CD4-positive, alpha-beta T cell treated with Interleukin-6 for 4 hours (primary cell): ENCODE measurements at regions not wholly inside any gene's neighbourhood (a gene's known extent, or its start where the extent isn't known, plus 50 kb on each side); places are given as distances from the start of the nearest gene placed in this dataset.

Experiments used
- DNase-seq: peaks from one replicate; pipeline ENCODE4 v3.0.0-alpha.2; 2020; ENCODE audit warnings: mixed read lengths

DNA sequence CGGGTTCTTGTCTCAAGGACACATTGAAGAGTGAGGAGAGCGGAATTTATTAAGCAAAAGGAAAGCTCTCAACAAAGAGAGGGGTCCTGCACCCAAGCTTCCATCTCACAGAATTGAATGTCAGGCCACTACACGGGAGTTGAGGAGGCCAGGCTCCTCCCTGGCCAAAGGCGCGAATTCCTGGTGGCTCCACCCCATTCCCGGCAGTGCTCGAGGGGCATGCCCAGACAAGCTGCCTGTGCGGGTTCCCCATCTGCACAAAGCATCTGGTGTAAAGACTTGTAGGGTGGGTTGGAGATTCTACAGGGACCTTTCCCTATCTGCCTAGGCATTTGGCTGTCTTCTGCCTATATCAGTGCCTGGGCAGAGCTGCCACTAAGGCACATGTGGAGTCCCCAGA, 648.5 kb upstream of the PKN2 start:
- no peak for DNase-seq

DNA sequence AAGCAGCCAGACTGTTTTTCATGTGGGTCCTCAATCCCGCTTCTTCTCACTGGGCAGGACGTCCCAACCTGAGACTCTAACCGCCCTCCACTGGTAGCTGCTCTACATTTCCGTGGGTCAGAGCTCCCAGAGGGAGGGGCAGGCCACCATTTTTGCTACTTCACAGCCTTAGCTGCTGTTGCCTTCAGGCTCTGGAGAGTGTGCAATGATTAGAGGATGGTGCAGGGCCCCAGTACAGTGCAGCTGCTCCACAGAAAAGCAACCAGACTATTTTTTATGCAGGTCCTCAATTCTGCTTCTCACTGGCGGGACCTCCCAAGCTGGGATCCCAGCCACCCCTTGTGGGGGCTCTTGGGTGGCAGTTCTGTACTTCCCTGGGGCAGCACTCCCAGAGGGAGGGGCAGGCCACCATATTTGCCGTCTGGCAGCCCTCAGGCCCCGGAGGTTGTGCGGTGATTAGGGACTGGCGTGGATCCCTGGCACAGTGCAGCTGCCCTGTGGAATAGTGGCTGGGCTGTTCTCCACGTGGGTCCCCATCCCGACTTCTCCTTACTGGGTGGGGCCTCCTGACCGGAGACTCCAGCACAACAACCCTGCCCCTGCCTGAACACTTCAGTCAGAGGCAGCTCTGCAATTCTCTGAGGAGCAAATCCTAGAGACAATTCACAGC, 647.6 kb upstream of the PKN2 start:
- DNase-seq = no peak

DNA sequence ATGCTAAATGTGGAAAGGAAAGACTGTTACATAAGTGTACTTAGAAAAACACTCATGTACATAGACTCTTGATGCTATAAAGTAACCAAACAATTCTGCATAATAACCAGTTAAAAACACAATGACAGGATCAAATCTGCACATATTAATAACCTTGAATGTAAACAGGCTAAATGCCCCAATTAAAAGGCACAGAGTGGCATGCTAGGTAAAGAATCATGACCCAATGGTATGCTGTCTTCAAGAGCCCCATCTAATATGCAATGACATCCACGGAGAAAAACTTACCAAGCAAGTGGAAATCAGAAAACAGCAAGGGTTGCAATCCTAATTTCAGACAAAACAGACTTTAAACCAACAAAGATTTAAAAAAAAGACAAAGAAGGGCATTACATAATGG, 644.8 kb upstream of the PKN2 start:
- DNase-seq = no peak

DNA sequence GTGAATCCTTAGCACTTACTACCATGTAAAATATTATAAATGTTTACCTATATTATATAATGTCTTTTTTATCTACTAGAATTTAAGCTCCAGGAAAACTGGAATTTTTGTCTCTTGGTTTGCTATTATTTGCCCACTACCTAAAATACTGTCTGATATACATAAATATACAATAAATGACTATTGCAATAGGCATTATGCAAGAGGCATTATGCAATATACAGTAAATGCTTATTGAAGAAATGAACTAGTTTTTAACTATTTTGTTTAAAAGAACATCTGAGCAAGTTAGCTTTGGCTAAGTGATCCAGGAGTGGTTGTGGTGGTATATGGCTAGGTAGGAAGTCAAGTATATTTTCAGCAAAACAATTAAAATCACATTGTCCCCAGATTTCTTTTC, 640.2 kb upstream of the PKN2 start:
- no peak for DNase-seq

DNA sequence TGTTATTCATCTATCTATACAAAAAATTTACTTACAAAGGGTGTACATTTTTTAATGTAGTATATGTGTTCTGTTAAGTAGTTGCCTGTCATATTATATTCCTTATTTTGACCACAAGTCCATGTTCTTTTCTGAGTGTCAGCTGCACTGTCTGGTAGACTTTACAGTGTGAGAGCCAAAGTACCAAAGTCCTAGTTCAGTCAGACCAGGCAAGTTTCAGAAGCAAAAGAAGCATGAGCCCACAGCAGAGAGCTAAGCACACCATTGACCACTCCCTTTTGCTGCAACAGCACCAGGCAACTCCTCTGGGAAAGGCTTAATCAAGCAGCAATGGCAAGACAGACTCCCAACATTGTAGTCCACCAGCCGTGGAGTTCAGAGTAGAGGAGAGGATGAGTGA, 631.9 kb upstream of the PKN2 start:
- DNase-seq = no peak

DNA sequence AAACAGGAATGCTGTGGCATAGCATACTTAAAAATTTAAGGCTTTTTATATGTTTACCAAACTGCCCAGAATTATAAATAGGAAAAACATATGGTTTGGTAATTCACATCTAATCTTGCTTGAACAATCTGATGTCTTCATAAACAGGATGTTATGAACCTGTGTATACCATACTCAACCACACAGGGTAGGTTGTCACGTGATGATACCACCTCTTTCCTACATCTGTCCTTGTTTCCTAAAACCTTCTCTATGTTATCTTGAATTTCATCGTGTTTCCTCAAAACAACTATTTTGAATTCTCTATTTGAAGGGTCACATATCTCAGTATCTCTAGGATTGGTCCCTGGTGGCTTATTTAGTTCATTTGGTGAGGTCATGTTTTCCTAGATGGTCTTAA, 631.0 kb upstream of the PKN2 start:
- DNase-seq = no peak

DNA sequence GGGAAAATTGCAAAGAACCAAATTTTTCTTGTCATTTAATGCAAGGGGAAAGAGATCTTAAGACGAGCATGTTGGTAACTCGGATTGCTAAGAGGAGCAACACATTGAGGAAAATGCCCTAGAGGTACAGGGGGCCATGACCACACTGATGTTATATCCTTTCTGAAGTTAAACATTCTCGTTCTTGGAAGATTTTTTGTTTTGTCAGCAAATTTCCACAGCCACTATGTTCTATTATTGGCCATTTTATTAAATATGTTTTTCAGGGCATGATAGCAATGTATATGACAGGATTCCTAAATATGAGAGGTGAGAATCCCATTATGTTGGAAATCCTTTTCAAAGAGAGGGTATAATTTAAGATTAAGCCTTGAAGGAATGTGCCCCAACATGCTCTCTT, 627.2 kb upstream of the PKN2 start:
- DNase-seq = no peak

DNA sequence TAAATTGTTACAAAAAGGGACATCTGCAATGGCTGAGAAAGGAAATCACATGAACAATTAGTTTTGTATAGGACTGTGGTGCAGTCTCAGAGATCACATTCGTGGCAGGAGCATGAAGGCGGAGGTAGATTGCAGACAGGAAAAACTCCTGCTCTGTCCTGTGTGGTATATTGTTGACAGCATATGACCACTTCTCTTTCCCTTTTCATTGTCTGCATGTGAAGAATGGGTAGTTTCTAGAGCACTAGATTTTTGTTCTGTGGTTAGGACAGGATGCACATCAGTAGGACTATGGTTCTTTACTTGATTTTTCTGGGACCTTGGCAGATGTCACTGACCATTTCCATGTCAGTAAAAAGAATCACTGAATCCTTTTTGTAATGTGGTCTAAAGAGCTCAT, 625.9 kb upstream of the PKN2 start:
- no peak for DNase-seq

DNA sequence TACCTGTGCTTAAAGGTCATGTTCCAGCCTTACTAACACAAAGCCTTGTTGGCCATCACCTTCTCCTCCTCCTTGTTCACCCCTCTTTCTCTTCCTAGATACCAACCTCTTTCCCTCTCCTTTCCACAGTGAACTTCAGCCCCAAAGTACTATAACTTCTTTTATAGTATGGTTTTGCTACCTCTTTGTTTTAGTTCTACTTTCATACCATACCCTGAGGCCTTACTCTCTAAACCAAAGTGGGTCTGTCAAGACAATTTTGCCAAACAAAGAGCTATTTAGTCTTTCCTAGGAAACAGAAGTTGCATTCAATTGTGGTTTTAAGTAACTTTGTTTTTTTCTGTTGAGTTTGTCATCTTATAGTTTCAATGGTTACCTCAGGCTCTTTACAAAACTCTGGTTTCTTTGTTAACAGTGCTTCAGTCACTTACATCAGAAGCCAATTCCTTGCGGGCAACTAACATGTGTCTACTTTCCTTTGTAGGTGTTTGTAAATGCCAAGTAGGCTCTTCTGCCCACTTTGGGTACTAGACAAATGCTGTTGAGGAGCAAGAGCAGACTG, 623.9 kb upstream of the PKN2 start:
- DNase-seq = no peak

DNA sequence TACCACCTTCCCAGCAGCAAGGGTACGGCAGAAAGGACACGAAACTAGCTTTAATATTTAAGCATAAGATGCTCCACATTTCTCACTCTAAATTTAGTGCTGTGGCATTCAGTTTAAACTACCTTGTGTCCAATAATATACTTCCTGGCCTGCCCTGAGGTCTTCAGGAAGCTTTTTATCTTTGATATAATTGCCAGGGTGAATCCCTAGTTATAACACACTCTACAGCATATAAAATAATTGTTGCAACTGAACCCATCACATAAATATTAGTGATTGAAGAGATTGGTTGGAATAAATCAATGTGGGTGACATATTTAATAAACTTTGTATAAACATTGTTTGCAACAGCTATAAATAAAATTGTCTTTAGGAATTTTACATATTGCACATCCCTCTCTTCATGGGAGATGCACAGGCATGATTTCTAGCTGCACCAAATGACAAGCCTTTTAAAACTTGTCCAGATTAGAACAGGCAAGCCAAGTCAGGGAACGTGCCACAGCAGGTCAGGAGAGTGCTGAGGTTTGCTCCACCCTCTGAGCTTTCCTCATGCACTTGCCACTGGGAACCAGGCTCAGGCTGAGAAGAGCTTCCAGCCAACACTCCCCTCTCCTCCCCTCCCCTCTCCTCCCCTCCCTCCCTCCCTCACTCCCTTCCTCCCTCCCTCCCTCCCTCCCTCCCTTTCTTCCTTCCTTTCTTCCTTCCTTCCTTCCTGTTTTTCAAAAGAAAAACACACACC, 623.2 kb upstream of the PKN2 start:
- DNase-seq = no peak

DNA sequence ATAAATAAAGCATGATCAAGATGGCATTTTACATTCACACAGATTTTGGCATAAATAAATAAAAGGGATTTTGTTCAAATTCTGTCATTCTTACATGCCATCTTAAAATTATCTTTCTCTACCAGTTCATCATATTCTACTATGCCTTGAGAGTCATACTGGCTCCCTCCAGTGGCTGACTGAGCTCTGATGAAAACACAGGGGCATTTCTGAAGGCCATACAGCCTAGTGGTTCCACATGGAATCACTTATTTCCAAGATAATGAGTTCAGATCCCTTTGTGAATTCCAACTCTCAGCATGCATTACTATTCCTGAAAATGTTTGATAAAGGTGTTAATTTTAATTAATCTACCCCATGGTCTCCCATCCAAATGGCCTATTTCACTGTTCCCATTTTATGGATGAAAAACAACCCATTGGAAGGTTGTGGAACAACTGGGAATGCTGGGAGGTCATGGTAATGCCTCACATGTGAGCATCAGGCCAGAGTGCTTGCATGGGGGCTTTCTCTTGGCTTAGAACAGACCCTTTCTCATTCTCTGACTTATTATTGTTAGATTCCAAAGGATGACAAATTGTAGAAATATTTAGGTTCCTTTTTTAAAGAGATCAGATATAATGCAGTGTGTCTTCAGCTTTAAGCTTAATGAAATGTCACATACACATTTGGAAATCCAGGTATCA, 622.4 kb upstream of the PKN2 start:
- DNase-seq = no peak

DNA sequence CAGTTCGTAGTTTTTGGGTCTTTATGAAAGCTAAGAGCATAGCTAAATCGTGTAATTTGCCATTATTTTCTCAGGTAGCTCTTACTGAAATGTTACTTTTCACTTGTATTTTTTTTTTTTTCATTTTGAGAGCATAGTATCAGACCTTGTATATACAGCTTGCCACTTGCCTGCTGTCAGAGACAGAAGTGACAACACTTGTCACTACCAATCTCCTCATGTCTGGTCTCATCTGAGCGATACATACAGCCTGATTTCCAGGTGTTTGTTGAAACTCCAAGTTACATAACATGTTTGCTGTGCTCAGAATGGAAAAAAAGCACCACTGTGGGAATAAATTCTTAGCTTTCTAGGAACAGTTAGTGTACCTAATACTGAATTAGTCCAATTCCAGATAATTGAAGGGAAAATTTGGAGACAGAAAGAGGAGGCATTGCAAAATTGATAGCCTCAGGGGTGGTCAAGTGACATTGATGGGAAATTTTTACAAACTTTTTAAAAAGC, 621.4 kb upstream of the PKN2 start:
- no peak for DNase-seq

DNA sequence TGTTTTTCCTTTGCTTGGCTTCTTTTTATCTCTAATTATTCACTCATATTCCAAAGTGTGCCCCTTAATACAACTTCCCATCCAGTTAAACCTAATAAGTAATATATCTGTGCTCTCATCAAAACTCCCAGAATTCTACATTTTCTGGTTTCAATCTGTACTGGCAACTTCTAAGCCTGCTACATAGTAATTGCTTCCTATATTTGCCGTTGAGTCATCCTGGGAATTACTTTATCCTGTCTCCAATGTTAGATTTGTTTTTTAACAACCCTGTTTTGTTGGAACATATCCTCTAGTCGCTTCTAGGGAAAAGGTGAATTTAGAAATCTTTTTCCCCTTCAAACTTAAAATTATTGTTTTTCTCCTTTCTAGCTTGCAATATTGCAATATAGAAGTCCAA, 620.5 kb upstream of the PKN2 start:
- no peak for DNase-seq

DNA sequence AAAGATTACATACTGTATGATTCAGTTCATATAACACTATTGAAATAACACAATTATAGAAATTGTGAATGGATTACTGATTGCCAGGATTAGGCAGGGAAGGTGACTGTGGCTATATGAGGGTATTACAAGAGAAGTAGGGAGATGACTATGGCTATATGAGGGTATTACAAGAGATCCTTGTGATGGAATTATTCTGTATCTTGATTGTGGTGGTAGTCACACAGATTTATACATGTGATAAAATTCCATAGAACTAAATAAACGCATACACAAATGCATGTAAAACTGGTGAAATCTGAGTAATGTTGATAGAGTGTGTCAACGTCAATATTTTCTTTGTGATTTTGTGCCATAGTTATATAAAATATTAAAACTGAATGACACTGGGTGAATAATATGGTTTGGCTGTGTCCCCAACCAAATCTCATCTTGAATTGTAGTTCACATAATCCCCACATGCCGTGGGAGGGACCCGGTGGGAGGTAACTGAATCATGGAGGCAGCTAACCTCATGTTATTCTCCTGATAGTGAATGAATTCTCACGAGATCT, 615.6 kb upstream of the PKN2 start:
- DNase-seq = no peak

DNA sequence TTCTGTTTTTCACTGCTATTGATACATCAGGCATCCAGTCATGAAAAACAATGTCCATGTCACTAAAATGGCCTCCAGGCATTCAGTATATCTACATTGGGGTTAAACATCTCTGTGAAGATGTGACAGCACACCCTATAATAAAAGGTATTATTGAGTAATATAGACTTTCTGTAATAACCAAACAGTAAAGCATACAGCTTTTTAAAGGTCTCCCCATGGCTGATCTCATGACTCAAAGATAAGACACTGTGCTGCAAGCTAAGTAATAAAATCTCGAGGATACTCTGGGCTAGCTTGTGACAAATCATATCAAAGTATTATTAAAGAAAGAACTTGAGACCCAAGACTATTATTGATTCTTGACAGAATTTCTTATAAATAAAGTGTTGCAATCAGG, 613.1 kb upstream of the PKN2 start:
- DNase-seq = no peak

DNA sequence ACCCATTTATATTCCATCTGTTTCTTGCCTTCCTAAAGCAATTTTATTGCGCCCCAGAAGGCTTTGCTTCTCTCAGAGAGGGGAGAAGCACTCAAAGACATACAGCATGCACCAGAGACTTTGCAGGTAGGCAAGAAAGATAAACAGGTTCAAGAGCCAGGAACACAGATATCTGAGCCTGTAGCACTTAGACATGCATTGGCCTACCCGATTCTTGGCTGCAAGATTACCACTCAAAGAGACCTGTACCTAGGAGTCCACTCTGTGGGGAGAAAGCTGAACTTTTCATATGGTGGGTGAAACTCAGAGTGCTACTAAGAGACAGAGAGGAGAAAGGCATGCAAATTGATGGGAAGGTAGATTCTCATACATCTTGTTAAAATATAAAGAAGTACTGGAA, 609.4 kb upstream of the PKN2 start:
- no peak for DNase-seq

DNA sequence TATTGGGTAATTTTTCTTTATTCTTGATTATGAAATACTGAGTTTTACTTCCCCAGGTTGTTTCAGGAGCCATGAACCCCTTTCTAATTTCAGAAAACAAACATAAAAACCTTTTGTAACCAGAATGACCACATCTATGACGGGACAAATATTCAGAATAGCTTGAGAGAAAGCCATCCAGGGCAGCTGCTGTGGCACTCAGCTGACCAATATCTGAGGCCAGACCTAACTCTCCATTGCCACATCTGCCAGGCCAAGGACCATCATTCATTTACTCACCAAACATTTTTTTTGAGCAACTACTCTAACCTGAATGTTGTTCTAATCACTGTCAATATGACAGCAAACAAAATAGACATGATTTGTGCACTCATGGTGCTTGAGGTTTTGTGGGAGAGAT, 608.3 kb upstream of the PKN2 start:
- no peak for DNase-seq

DNA sequence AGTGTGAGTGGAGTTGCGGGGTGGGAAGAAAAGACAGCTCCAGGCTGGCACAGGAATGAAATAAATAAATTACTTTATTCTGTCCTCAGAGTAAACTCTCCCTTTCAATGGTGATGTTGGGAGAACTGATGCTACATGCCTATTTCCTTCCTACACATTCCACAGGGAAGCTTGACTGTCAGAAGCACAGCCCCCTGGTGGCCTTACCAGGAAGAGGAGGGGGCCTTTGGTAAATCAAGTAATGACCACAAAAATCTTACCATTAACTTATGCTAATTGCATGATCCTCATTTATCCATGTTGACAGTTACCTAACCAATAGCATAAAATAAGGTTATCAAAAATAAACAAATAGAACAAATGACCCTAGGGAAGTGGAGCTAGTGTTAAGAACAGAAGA, 605.0 kb upstream of the PKN2 start:
- DNase-seq = no peak

DNA sequence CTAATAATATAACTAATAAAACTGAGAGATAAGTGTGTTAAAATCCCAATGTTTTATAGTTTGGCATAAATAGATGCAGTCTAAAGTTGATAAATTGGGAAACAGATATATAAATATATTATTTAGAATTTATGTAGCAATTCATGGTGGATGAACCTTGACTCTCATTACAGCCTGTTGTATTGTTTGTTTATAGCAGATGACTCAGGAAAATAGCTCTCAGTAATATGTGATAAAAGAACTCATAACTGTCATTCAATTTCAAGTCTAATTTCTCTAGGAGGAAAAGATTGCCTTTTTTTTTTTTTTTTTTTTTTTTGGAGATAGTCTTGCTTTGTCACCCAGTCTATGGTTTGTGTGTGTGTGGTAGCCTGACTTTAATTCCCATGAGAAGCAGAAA, 603.2 kb upstream of the PKN2 start:
- no peak for DNase-seq

DNA sequence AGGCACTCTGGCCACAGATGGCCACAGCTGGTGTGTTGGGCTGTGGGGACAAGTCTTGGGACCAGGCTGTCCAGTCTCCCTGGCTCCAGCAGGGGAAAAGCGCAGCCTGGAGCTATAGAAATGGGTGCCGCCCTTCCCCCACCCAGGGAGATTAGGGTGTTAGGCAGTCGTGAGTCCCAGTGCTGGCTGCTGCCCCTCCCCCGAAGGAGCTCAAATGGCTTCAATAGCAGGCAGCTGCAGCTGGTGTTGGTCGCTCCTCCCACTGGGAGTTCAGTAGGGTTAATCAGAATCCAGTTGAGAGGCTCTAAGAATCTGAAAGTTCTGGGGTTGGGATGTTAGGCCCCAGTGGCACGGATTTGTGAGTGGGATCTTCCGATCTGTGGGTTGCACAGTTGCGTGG, 595.6 kb upstream of the PKN2 start:
- DNase-seq = no peak

DNA sequence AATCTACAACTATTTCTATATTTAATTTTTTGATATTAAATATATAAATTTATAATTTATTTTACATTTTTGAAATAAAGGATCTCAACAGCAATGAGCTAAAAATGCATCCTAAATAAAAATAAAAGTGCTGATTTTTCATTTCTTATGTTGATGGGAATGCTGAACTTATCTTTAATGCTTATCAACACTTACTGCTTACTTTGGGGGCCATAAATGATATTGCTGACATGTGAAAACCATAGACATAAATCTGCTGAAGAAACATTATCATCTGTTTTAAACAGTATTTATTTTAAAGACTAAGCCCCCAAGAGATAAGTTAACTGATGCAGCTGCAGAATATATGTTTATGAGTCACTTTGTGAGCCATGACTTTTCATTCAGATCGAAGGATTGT, 594.1 kb upstream of the PKN2 start:
- no peak for DNase-seq

DNA sequence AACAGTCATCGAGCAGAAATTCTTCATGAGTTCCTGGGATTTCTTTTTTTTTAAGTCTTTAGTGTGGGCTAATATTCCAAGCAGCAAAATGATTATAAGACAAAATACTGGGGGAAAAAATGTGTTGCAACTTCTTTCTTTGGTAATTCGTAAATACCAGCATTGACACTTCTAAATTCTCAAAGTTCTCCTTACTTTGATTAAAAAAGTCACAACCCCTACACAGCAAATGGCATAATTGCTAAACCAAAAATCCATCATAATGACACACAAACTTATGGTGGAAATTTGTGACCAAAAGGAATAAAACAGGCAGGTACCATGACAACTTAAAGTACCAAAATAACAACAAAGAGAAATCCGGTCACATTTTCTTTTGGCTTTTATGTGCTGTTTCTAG, 585.2 kb upstream of the PKN2 start:
- no peak for DNase-seq

DNA sequence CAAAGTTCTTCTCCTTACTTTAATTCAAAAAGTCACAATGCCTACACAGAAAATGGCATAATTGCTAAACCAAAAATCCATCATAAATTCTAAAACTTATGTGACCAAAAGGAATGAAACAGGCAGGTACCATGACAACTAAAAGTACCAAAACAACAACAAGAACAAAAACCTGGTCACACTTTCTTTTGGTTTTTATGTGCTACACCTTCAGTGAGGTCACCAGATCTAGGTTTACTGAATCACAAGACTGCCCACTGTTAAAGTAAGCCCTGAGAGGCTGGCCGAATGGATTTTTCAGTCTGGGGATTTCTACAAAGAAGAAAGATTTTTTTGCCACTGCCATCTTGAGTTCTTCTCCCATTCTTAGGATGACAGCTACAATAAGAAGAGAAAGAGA, 583.0 kb upstream of the PKN2 start:
- DNase-seq = no peak

DNA sequence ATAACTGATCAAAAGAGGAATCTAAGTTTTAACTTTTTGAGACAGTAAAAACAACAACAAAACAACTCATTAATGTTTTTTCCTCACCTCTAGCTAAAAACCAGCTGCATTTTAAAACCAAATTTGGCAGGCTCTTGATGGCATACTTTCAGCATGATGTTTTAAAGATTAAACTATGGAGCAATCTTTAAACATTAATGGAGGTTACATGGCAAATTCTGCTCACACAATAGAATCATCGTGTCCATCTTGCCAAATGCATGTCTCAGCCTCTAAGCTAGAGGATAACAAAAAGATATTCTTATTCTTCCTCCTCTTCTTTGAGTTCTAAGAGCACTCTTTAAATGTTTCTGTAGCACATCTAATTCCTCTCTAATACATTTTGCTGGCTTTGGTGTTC, 579.8 kb upstream of the PKN2 start:
- DNase-seq = no peak
